H9 (cell line): ENCODE measurements at regions not wholly inside any gene's neighbourhood (a gene's known extent, or its start where the extent isn't known, plus 50 kb on each side); places are given as distances from the start of the nearest gene placed in this dataset.

Experiments
- DNase-seq: peaks from one replicate; pipeline ENCODE4 v3.0.0-alpha.2; 2017
- H2AFZ ChIP-seq: one replicate; pipeline ENCODE4 v1.6.1; 2013; ENCODE audit warnings: mild to moderate bottlenecking, low read length, control low read depth, moderate library complexity
- H2AK5ac ChIP-seq: 2 replicates; pipeline ENCODE4 v1.6.1; 2013; ENCODE audit warnings: low read length, control low read depth, mixed read lengths; ENCODE audit not compliant: insufficient read length
- H2BK120ac ChIP-seq: one replicate; pipeline ENCODE4 v1.6.1; 2013; ENCODE audit warnings: low read depth, mild to moderate bottlenecking, low read length, control low read depth, inconsistent platforms; ENCODE audit not compliant: poor library complexity, severe bottlenecking
- H2BK12ac ChIP-seq: 2 replicates; pipeline ENCODE4 v1.6.1; 2013; ENCODE audit warnings: low read length, control low read depth, mixed read lengths, low read depth; ENCODE audit not compliant: insufficient read length
- H2BK15ac ChIP-seq: 2 replicates; pipeline ENCODE4 v1.6.1; 2013; ENCODE audit warnings: low read depth, low read length, control low read depth
- H2BK20ac ChIP-seq: one replicate; pipeline ENCODE4 v1.6.1; 2013; ENCODE audit warnings: low read depth, mild to moderate bottlenecking, low read length, control low read depth, inconsistent platforms; ENCODE audit not compliant: poor library complexity, severe bottlenecking
- H2BK5ac ChIP-seq: 2 replicates; pipeline ENCODE4 v1.6.1; 2013; ENCODE audit warnings: low read length, control low read depth, mixed read lengths; ENCODE audit not compliant: insufficient read length
- H3K14ac ChIP-seq: 2 replicates; pipeline ENCODE4 v1.6.1; 2013; ENCODE audit warnings: low read length, control low read depth; ENCODE audit not compliant: insufficient read depth
- H3K18ac ChIP-seq: 2 replicates; pipeline ENCODE4 v1.6.1; 2013; ENCODE audit warnings: low read depth, mild to moderate bottlenecking, mixed read lengths, low read length, control low read depth; ENCODE audit not compliant: insufficient read length
- H3K23ac ChIP-seq: 2 replicates; pipeline ENCODE4 v1.6.1; 2013; ENCODE audit warnings: low read length, control low read depth, mixed read lengths, low read depth; ENCODE audit not compliant: insufficient read length
- H3K23me2 ChIP-seq: 2 replicates; pipeline ENCODE4 v1.6.1; 2013; ENCODE audit warnings: low read depth, mild to moderate bottlenecking, mixed read lengths, low read length, control low read depth; ENCODE audit not compliant: insufficient read length, poor library complexity, severe bottlenecking
- H3K27ac ChIP-seq: 2 replicates; pipeline ENCODE4 v1.5.1; 2013; ENCODE audit warnings: low read length, control low read depth, mixed read lengths, low read depth; ENCODE audit not compliant: insufficient read length
- H3K27me3 ChIP-seq: 2 replicates; pipeline ENCODE4 v1.6.1; 2013; ENCODE audit warnings: low read length, control low read depth, inconsistent platforms; ENCODE audit not compliant: insufficient read depth
- H3K4ac ChIP-seq: 2 replicates; pipeline ENCODE4 v1.6.1; 2013; ENCODE audit warnings: low read depth, mild to moderate bottlenecking, control low read depth, inconsistent platforms, low read length, moderate library complexity
- H3K4me1 ChIP-seq: 2 replicates; pipeline ENCODE4 v1.6.1; 2013; ENCODE audit warnings: low read length, control low read depth, inconsistent platforms; ENCODE audit not compliant: insufficient read depth
- H3K4me2 ChIP-seq: 2 replicates; pipeline ENCODE4 v1.6.1; 2013; ENCODE audit warnings: low read length, control low read depth, mixed read lengths; ENCODE audit not compliant: insufficient read length, insufficient read depth
- H3K56ac ChIP-seq: 2 replicates; pipeline ENCODE4 v1.6.1; 2013; ENCODE audit warnings: low read depth, mild to moderate bottlenecking, mixed read lengths, low read length, control low read depth; ENCODE audit not compliant: insufficient read length
- H3K79me1 ChIP-seq: 2 replicates; pipeline ENCODE4 v1.6.1; 2013; ENCODE audit warnings: low read depth, mild to moderate bottlenecking, moderate library complexity, low read length, control low read depth, inconsistent platforms; ENCODE audit not compliant: insufficient read depth, poor library complexity, severe bottlenecking
- H3K79me2 ChIP-seq: 2 replicates; pipeline ENCODE4 v1.6.1; 2013; ENCODE audit warnings: low read length, control low read depth, inconsistent platforms; ENCODE audit not compliant: insufficient read depth
- H3K9ac ChIP-seq: 2 replicates; pipeline ENCODE4 v1.6.1; 2013; ENCODE audit warnings: low read length, control low read depth, mixed read lengths; ENCODE audit not compliant: insufficient read length; ENCODE audit errors: extremely low read depth
- H3K9me3 ChIP-seq: one replicate; pipeline ENCODE4 v1.6.1; 2013; ENCODE audit warnings: low read depth, low read length, inconsistent platforms; ENCODE audit not compliant: control insufficient read depth
- H3T11ph ChIP-seq: one replicate; pipeline ENCODE4 v1.6.1; 2013; ENCODE audit warnings: mild to moderate bottlenecking, low read length, control low read depth, inconsistent platforms
- H4K20me1 ChIP-seq: one replicate; pipeline ENCODE4 v1.6.1; 2013; ENCODE audit not compliant: control insufficient read depth, insufficient read length, insufficient read depth
- H4K5ac ChIP-seq: 2 replicates; pipeline ENCODE4 v1.6.1; 2013; ENCODE audit warnings: low read depth, mild to moderate bottlenecking, mixed read lengths, low read length, control low read depth; ENCODE audit not compliant: insufficient read length
- H4K8ac ChIP-seq: replicated peaks from 2 replicates; pipeline ENCODE4 v1.6.1; 2013; ENCODE audit warnings: low read length, control low read depth, mixed read lengths, low read depth; ENCODE audit not compliant: insufficient read length
- H4K91ac ChIP-seq: 2 replicates; pipeline ENCODE4 v1.6.1; 2013; ENCODE audit warnings: low read depth, mild to moderate bottlenecking, moderate library complexity, mixed read lengths, low read length, control low read depth; ENCODE audit not compliant: insufficient read length
- H3K27ac Mint-ChIP-seq, 3 experiments: 2 replicates in 2 of 3; 3 replicates in 1 of 3; pipeline ENCODE4 v1.8.0; 2020 to 2021; ENCODE audit warnings: mixed read lengths in 3 of 3, mild to moderate bottlenecking in 1 of 3, moderate library complexity in 1 of 3
- H3K27me3 Mint-ChIP-seq: 2 replicates; pipeline ENCODE4 v1.8.0; 2021; ENCODE audit warnings: low read depth, mild to moderate bottlenecking, moderate library complexity, mixed read lengths
- H3K36me3 Mint-ChIP-seq, 3 experiments: 2 replicates in 2 of 3; 3 replicates in 1 of 3; pipeline ENCODE4 v1.8.0; 2020 to 2021; ENCODE audit warnings: low read depth in 3 of 3, mixed read lengths in 3 of 3; ENCODE audit not compliant: insufficient read depth in 1 of 3
- H3K4me1 Mint-ChIP-seq, 2 experiments: 2 replicates each; pipeline ENCODE4 v1.8.0; 2020; ENCODE audit warnings: mixed read lengths in 2 of 2
- H3K4me3 Mint-ChIP-seq, 2 experiments: 2 replicates in 1 of 2; 3 replicates in 1 of 2; pipeline ENCODE4 v1.8.0; 2020 to 2021; ENCODE audit warnings: mild to moderate bottlenecking in 2 of 2, mixed read lengths in 2 of 2, moderate library complexity in 1 of 2
- H3K9me3 Mint-ChIP-seq, 2 experiments: 2 replicates in 1 of 2; 3 replicates in 1 of 2; pipeline ENCODE4 v1.8.0; 2020; ENCODE audit warnings: mild to moderate bottlenecking in 2 of 2, mixed read lengths in 2 of 2, moderate library complexity in 1 of 2
- whole genome bisulfite sequencing: extraction: QIAGEN DNeasy Blood & Tissue Kit; methylation state at CpG from one replicate; pipeline ENCODE4 v1.1.7; 2013; ENCODE audit warnings: missing lambda C conversion rate, low lambda C conversion rate, mixed read lengths; ENCODE audit not compliant: insufficient read length; ENCODE audit errors: extremely low coverage; 5-methylcytosine and 5-hydroxymethylcytosine counted together
- TF ChIP-seq, protein P1 (sequence below): fragments of 200-600 bp; sonication (generic); conservative IDR thresholded peaks from 3 replicates; pipeline ENCODE4 v1.8.0; 2021; ENCODE audit warnings: antibody characterized with exemption, mild to moderate bottlenecking

DNA sequence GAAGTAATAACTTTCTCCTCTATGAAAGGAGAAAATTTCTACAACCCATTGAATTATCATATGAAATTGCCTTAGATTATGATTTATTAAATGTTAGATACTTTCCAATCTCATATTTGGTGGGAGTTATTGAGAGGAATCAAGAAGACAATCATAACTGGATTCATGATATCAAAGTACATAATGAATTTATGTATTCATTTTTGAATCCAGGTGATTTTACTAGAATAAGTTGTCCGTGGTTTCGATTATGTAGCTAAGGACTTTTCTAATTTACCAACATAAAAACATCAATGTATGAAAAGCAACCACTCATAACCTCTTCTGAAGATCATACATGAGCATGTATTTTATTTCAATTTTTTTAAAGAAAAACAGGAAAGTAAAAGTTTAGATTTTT lies 1225.0 kb upstream of the MIR17HG start:
- no CpG with 5 or more reads among the region's 2 CpGs for WGBS
- Mint-ChIP-seq H3K4me1 (peaks cover 0 to 6% of the 10 kb centered on the region in 2 experiments; a peak in 2 of 4 replicates), H3K36me3 (peaks cover 0 to 1% (median 0%) of the 10 kb centered on the region in 3 experiments; a peak in 2 of 7 replicates), H3K27me3 (no peaks in the 10 kb centered on the region), H3K9me3 (peaks cover under 1 to 4% of the 10 kb centered on the region in 2 experiments; a peak in 2 of 5 replicates), H3K27ac (no peak overlapping the region), H3K4me3 (no peak overlapping the region)
- Histone ChIP-seq H3K4me2 (no peak overlapping the region), H3K18ac (no peak overlapping the region), H3K79me2 (no peaks in the 10 kb centered on the region), H2BK120ac (no peak overlapping the region), H3K14ac (no peak overlapping the region), H2BK20ac (no peak overlapping the region), H3K4me1 (no peaks in the 10 kb centered on the region), H3K27me3 (no peaks in the 10 kb centered on the region), H3T11ph (no peak overlapping the region), H3K23me2 (no peaks in the 10 kb centered on the region), H2BK5ac (no peak overlapping the region), H4K20me1 (no peaks in the 10 kb centered on the region), H3K9me3 (no peaks in the 10 kb centered on the region), H2AFZ (no peak overlapping the region), H2AK5ac (no peak overlapping the region), H3K56ac (no peak overlapping the region), H3K27ac (no peak overlapping the region), H2BK15ac (no peak overlapping the region), H3K23ac (no peak overlapping the region), H4K8ac (no peak overlapping the region), H3K4ac (no peak overlapping the region), H4K91ac (no peak overlapping the region), H3K9ac (no peak overlapping the region), H3K79me1 (no peaks in the 10 kb centered on the region), H4K5ac (no peak overlapping the region), H2BK12ac (no peak overlapping the region)
- no peak for DNase-seq
- TF ChIP-seq, protein P1, sequence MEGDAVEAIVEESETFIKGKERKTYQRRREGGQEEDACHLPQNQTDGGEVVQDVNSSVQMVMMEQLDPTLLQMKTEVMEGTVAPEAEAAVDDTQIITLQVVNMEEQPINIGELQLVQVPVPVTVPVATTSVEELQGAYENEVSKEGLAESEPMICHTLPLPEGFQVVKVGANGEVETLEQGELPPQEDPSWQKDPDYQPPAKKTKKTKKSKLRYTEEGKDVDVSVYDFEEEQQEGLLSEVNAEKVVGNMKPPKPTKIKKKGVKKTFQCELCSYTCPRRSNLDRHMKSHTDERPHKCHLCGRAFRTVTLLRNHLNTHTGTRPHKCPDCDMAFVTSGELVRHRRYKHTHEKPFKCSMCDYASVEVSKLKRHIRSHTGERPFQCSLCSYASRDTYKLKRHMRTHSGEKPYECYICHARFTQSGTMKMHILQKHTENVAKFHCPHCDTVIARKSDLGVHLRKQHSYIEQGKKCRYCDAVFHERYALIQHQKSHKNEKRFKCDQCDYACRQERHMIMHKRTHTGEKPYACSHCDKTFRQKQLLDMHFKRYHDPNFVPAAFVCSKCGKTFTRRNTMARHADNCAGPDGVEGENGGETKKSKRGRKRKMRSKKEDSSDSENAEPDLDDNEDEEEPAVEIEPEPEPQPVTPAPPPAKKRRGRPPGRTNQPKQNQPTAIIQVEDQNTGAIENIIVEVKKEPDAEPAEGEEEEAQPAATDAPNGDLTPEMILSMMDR, result no peak
